Activated naive CD8-positive, alpha-beta T cell treated with anti-CD3 and anti-CD28 coated beads, Interleukin-2, amount 50 U/mL, for 16 hours (primary cell): ENCODE measurements at regions not wholly inside any gene's neighbourhood (a gene's known extent, or its start where the extent isn't known, plus 50 kb on each side); places are given as distances from the start of the nearest gene placed in this dataset.
"Not testable (repeated sequence)": the region's sequence is repeated elsewhere in the genome, so short reads cannot be mapped to it uniquely, and the experiment has no call there.

ENCODE experiments used
- DNase-seq: peaks from one replicate; pipeline ENCODE4 v3.0.0-alpha.2; 2020; ENCODE audit warnings: low read depth, low spot score

DNA sequence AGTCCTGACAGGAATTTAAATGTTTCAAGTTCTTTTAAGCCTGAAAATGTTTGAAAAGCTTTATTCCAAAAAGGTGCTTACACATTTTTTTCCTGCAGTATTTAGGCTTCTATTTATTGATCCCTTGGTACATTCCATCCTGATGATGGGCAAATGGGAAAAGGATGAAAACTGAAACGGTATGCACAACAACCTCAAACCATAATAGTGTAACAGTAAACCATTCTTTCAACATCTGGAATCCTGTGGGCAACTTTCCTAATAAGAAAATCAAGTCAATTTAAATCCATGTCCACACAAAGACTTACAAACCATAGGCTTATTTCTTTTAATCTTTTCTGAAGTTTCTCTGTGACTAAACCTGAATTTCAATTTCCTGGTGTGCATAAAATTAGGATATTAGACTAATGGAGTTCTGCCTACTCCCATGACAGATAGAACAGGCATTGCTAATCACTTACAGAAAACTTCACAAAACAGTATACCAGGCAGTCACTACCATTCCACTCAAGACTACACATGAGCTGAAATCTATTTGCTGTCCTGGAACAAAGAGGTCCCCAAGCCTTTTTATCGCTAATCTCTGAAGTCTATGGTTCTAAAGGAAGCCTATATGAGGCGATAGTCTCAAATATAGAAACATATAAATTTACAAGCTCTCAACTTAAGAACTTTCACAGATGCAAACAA lies 103.3 kb downstream of the DLEU7 start:
- no peak for DNase-seq

DNA sequence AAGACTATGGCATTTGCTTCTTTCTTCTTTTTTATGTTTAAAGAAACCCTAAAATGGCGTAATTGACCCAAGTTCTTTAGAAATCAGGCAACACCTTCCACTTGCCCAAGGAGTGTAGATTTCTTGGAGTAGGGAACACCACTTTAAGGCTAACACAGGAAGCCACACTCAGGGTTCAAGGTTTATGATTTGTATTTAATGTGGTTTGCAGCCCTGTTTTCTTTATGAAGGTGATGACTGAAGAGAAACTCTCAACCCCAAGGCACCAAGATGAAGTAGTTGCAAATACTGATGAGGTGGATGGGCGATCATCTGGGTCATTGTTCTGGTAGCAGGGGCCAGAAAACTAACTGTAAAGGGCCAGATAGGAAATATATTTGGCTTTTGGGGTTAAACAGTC lies 101.1 kb downstream of the DLEU7 start:
- no peak for DNase-seq

DNA sequence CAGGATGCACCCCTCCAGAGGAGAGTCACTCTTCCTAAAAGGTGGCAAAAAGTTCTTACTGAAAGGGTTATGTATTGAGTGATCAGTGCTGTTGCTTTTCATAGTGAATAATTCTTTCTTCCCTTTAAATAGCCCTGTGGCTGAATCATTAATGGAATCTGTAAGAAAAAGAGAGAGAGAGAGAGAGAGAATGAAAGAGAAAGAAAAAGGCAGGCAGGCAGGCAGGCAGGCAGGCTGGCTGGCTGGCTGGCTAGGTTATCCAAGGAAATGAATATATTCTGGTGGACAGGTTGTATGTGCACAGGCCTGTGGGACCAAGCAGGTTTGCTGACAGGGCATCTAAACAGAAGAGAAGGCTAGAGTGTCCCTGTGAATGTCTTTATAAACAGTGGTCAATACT lies 100.5 kb downstream of the DLEU7 start:
- no peak for DNase-seq

DNA sequence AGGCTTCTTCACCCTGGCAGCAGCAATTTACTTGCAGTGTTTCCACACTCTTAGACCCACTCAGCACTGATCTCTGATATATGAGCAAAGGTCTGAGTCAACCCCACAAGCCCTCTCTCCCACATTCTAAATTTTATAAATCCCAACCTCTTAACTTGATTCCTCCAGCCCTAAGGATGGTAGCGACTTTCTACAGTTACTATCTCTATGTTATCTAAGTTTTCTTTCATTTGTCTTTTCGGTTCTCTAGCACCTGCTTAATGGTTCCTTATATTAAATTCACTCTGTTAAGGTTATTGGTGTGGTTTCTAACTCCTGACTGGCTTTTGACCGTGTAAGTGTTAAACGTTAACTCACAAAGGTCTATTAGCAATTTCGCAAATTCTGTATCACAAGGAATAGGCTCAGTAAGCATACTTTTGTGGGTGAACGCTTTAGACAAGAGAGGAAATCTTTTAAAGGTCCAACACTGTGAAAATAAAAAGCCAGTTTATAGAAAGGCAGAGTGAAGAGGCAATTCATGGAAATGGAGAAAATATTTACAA lies 99.3 kb downstream of the DLEU7 start:
- no peak for DNase-seq

DNA sequence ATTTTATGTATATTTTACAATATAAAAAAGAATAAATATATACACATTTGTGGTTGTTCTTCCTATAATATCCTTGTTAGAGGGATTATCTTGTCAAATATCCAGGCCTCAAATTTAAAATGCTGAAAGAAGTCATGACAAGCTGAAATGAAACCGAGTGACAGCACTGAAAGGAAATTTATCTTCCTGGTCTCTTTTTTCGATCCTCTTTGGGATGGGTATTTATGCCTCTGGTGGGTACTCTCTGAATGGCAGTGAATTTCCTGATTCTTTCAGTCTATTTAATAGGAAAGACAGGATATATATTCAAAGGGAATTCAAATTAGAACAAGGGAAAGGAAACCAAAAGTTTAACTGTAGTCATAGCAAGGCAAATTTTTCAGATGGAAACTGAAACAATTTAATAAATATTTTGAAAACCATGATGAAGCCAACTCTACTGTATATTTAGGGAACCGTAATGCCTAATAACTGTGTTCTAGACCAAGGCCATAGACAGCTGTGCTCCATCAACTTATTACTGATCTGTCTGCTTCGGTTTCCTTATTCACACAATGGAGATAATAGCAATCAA lies 97.9 kb downstream of the DLEU7 start:
- no peak for DNase-seq

DNA sequence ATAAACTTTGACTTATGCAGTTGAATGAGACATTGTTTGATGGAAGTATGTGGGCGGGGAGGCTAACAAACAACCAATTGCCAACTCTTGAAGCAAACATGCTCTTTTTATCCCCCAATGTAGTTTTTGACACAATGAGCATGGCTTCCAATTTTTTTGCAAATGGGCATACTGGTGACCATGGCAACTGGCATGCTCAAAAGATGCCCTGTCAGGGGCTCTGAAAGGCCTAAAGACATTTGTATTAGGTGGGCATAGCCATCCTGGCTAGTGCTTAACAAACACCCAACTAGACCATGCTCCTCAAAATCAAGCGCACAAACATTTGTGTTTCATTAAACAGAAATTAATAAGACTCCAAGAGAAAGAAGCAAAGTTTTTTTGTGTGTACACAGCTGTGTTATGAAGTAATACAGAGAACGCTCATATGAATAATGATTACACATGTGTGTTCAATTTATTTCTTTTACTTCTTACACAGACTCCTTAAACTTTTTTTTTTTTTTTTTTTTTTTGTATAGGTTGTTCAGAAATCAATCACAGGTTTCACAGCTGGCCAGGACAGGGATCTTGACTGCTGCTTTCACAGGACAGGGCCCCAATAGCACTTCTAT lies 95.6 kb downstream of the DLEU7 start:
- DNase-seq: no peak

DNA sequence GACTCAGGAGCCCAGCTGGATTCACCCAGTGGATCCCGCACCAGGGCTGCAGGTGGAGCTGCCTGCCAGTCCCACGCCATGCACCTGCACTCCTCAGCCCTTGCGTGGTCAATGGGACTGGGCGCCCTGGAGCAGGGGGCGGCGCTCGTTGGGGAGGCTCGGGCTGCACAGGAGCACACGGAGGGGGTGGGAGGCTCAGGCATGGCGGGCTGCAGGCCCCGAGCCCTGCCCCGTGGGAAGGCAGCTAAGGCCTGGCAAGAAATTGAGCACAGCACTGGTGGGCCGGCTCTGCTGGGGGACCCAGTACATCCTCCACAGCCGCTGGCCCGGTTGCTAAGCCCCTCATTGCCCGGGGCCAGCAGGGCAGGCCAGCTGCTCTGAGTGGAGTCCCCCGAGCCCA lies 90.3 kb downstream of the DLEU7 start:
- DNase-seq: not testable (repeated sequence)

DNA sequence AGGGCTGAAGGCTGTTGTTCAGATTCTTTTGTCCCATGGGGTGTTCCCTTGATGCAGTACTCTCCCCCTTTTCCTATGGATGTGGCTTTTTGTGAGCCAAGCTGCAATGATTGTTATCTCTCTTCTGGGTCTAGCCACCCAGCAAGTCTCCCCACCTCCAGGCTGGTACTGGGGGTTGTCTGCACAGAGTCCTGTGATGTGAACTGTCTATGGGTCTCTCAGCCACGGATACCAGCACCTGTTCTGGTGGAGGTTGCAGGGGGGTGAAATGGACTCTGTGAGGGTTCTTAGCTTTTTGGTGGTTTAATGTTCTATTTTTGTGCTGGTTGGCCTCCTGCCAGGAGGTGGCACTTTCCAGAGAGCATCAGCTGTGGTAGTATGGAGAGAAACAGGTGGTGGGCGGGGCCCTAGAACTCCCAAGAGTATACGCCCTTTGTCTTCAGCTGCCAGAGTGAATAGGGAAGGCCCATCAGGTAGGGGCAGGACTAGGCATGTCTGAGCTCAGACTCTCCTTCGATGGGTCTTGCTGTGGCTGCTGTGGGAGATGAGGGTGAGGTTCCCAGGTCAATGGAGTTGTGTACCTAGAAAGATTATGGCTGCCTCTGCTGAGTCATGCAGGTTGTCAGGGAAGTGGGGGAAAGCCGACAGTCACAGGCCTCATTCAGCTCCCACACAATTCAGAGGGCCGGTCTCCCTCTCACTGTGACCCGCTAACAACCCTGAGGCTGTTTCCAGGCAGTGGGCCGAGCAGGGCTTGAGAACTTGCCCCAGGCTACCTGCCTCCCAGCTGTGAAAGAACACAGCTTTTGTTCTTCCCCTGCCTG lies 87.4 kb downstream of the DLEU7 start:
- DNase-seq: not testable (repeated sequence)

DNA sequence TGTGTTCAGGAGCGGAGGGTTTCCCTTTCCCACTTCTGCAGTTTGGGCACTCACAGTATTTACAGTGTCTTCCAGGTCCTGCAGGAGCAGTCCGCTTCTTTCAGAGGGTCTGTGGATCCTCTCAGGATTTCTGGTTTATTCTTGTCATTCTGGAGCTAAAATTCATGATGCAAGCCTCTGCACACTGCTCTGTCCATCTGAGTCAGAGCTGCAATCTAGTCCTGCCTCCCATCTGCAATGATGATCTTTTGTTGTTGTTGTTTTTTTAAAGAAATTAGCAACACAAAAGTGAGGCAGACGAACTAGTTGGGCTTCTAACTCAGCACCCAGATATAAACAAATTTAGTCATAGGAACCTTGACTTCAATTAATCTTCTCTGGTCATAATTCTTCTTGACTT lies 86.5 kb downstream of the DLEU7 start:
- DNase-seq: no peak

DNA sequence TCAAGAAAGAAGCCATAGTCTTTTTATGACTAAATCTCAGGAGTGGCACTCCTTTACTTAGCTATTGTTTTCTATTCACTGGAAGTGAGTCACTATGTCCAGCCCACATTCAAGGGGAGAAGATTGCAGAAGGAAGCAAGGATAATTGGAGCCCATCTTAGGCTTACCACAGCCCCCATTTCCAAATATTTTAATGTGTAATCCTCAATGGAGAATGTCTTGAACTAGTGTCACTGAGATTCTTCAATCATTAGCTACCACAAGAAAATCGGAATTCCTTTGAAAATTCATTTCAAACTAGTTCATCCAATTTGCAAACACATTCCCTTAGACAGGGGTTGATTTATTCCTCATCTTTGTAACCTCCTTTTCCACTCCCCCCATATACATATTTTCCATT lies 84.7 kb downstream of the DLEU7 start:
- DNase-seq: no peak

DNA sequence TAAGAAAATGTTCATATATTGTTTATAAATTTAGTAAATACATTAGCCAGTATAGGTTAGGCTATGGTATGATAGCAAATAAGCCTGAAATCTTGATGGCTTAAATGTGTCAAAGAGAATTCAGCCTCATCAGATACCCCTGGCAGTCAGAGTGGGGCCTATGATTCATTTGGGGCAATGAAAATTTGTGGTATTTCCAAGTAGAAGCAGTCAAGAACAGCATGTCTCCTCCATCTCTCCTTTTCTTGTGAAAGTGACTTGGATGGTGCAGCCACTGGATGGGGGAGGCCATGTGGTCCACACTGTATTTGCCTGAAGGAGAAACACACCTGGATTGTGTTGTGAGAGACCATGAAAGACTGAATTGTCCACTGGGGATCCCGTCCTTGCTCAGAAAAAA lies 82.7 kb downstream of the DLEU7 start:
- DNase-seq: no peak

DNA sequence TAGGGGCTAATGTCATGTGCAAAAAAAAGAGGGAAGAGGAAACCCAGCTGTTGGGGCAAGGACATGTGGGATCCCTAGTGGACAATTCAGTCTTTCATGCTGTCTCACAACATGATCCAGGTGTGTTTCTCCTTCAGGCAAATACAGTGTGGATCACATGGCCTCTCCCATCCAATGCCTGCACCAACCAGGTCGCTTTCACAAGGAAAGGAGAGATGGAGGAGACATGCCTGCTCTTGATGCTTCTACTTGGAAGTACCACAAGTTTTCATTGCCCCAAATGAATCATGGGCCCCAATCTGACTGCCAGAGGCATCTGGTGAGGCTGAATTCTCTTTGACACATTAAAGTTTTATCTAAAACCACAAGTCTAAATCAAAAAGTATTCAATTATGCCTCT lies 82.1 kb downstream of the DLEU7 start:
- no peak for DNase-seq

DNA sequence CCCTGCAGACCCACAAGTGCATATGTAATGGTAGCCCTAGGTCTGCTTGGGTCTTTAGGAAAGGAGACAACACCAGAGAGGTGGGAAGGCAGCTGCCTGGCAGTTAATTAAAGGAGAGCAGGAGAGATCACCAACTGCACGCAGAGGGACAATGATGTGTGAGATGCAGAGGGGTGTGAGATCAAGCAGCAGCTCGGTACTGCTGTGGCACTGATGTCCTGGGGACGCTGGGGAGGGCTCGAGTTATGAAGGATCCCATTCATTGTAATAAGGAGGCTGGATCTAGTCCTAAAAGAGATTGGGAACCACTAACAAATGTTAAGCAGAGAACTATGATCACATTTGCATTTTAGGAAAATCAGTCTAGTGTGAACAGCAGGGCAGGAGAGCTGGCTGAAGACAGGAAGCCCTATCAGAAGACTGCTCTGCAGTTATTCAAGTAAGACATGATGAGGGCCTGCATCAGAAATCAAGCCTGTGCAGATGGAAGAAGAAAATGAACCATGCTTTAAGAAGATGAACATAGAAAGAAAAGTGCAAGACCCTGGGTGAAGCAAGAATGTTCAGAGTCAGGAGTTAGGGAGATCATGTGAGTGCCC lies 80.4 kb downstream of the DLEU7 start:
- no peak for DNase-seq

DNA sequence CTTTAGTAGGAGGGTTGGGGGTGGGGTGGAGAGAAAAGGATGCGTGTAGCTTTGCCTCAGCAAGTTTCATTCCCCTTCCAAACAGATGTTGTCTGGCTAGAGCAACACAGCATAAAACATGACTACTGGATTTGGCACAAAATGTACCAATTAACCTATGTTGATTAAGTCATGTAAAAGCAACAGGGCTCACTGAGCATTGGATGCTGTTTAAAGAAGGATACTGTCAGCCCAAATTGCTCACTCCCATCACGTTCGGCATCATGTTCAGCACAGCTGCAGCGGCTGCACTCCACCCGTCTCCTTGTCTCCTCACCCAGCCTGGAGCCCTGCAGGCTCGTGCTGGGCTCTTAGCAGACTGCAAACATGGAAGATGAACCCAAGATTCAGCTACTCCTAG lies 77.5 kb downstream of the DLEU7 start:
- DNase-seq: no peak

DNA sequence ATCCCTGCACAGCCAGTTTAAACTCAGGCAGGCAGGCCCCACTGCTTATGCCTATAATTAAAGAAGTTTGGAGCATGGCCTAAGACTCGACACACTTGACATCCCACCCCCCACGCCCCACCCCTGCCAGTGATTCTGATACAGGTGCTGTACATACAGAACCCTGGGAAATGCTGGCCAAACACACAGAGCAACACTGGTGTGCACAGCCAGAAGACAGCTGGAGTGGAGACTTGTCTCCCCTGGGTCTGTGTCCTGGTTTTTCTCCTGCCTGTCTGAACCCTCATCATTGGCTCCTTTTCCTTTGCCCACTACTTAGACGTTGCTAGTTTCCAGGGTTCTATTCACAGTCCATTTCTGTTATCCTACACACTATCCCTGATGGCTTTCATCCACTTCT lies 76.8 kb downstream of the DLEU7 start:
- no peak for DNase-seq

DNA sequence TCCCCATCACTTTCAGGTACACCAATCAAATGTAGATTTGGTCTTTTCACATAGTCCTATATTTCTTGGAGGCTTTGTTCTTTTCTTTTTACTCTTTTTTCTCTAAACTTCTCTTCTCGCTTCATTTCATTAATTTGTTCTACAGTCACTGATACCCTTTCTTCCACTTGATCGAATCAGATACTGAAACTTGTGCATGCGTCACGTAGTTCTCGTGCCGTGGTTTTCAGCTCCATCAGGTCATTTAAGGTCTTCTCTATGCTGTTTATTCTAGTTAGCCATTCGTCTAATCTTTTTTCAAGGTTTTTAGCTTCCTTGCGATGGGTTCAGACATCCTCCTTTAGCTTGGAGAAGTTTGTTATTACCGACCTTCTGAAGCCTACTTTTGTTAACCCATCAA lies 70.6 kb downstream of the DLEU7 start:
- DNase-seq: not testable (repeated sequence)
